T-cell (primary cell): ENCODE measurements at regions not wholly inside any gene's neighbourhood (a gene's known extent, or its start where the extent isn't known, plus 50 kb on each side); places are given as distances from the start of the nearest gene placed in this dataset.
"Not testable (repeated sequence)": the region's sequence is repeated elsewhere in the genome, so short reads cannot be mapped to it uniquely, and the experiment has no call there.

ENCODE experiments used
- ATAC-seq, 4 experiments: fragments of 200-7000 bp in 3 of 4; fragments of 150-1000 bp in 1 of 4; cut with Tn5 transposase; replicated peaks in 1 of 4; 1 replicate in 3 of 4; 2 replicates in 1 of 4; pipeline ENCODE4 v1.10.0; 2021; ENCODE audit warnings: moderate library complexity in 3 of 4, mild to moderate bottlenecking in 2 of 4, moderate number of reproducible peaks in 1 of 4
- CTCF ChIA-PET, 2 donors: fragments of 300-600 bp; sonication (Branson Sonifier 250); formaldehyde crosslinking; loops; one replicate each; lab custom pipeline; 2022; ENCODE audit warnings: antibody characterized with exemption in 2 of 2; lab: Charles Lee
- POLR2A ChIA-PET, 2 donors: fragments of 300-600 bp; sonication (Branson Sonifier 250); formaldehyde crosslinking; loops; one replicate each; lab custom pipeline; 2022; ENCODE audit warnings: antibody characterized with exemption in 2 of 2; lab: Charles Lee
- DNase-seq, 35 experiments: peaks; one replicate each; pipeline versions ENCODE4 v3.0.0 to v3.0.0-alpha.2; 2013 to 2023
- H3K27ac ChIP-seq: one replicate; pipeline ENCODE4 v1.5.1; 2013; ENCODE audit warnings: low read length
- H3K27me3 ChIP-seq, 2 experiments: replicated peaks in 1 of 2; 1 replicate in 1 of 2; 2 replicates in 1 of 2; pipeline versions ENCODE4 v1.6.1 to v1.7.0; 2013; ENCODE audit warnings: low read length in 1 of 2, mixed read lengths in 1 of 2; ENCODE audit not compliant: control insufficient read depth in 2 of 2, insufficient read depth in 2 of 2; ENCODE audit errors: extremely low read depth in 1 of 2
- H3K36me3 ChIP-seq, 2 donors: 1 replicate in 1 of 2; 2 replicates in 1 of 2; pipeline versions ENCODE4 v1.6.1 to v1.7.0; 2013; ENCODE audit warnings: low read length in 1 of 2; ENCODE audit not compliant: control insufficient read depth in 2 of 2, insufficient read depth in 1 of 2; ENCODE audit errors: extremely low read depth in 1 of 2
- H3K4me1 ChIP-seq, 2 experiments: 1 replicate in 1 of 2; 2 replicates in 1 of 2; pipeline versions ENCODE4 v1.6.1 to v1.7.0; 2013; ENCODE audit warnings: low read length in 2 of 2, mixed read lengths in 1 of 2; ENCODE audit not compliant: insufficient read depth in 2 of 2, control insufficient read depth in 1 of 2; ENCODE audit errors: extremely low read depth in 1 of 2
- H3K4me3 ChIP-seq, 2 donors: 1 replicate in 1 of 2; 2 replicates in 1 of 2; pipeline versions ENCODE4 v1.5.1 to v1.7.0; 2013; ENCODE audit warnings: mild to moderate bottlenecking in 2 of 2, low read length in 1 of 2, moderate library complexity in 1 of 2; ENCODE audit not compliant: control insufficient read depth in 1 of 2; ENCODE audit errors: extremely low read depth in 1 of 2
- H3K9me3 ChIP-seq: 2 replicates; pipeline ENCODE4 v1.7.0; 2013
- H3K27ac Mint-ChIP-seq, 2 donors: one replicate each; pipeline ENCODE4 v1.8.0; 2020 to 2021; ENCODE audit warnings: mild to moderate bottlenecking in 2 of 2, mixed read lengths in 2 of 2
- H3K27me3 Mint-ChIP-seq, 2 donors: one replicate each; pipeline ENCODE4 v1.8.0; 2021 to 2022; ENCODE audit warnings: mixed read lengths in 2 of 2
- H3K36me3 Mint-ChIP-seq: one replicate; pipeline ENCODE4 v1.8.0; 2021; ENCODE audit warnings: mixed read lengths
- H3K4me1 Mint-ChIP-seq, 3 donors: one replicate each; pipeline ENCODE4 v1.8.0; 2020 to 2022; ENCODE audit warnings: mixed read lengths in 3 of 3, mild to moderate bottlenecking in 1 of 3
- H3K4me3 Mint-ChIP-seq, 3 donors: one replicate each; pipeline ENCODE4 v1.8.0; 2020 to 2022; ENCODE audit warnings: mild to moderate bottlenecking in 3 of 3, mixed read lengths in 3 of 3, moderate library complexity in 3 of 3
- H3K9me3 Mint-ChIP-seq, 3 donors: one replicate each; pipeline ENCODE4 v1.8.0; 2020 to 2022; ENCODE audit warnings: mixed read lengths in 3 of 3
- WGBS: methylation state at CpG from one replicate; pipeline ENCODE4 v1.1.5; 2013; ENCODE audit warnings: missing lambda C conversion rate; ENCODE audit not compliant: insufficient coverage; 5-methylcytosine and 5-hydroxymethylcytosine counted together

- no peak overlapping the region for H3K4me3 Mint-ChIP-seq
- H3K4me3 ChIP-seq = no peak overlapping the region
- no CpG with 5 or more reads among the region's 7 CpGs for WGBS
- DNase-seq (no peak), ATAC-seq (no peak)
- ChIA-PET POLR2A (no interaction called here), CTCF (no interaction called here)
- peaks cover 11 to 14% of the 10 kb centered on the region in 2 donors for H3K27me3 Mint-ChIP-seq
- H3K27ac ChIP-seq = no peak overlapping the region
- no peaks in the 10 kb centered on the region for H3K9me3 ChIP-seq
- no peaks in the 10 kb centered on the region for H3K4me1 Mint-ChIP-seq
- H3K36me3 ChIP-seq = no peaks in the 10 kb centered on the region
- no peaks in the 10 kb centered on the region for H3K4me1 ChIP-seq
- H3K9me3 Mint-ChIP-seq = no peaks in the 10 kb centered on the region
- no peak overlapping the region for H3K27ac Mint-ChIP-seq
- H3K36me3 Mint-ChIP-seq = no peaks in the 10 kb centered on the region
- no peaks in the 10 kb centered on the region for H3K27me3 ChIP-seq
Observed at GRCh38 chr1:70504176-70504820, 93.2 kb downstream of the CTH start.

- H3K4me3 ChIP-seq = no peak overlapping the region
- WGBS = 38% methylated on average over 1 of the region's 2 CpGs
Observed at GRCh38 chr1:70504821-70505193, 93.7 kb downstream of the CTH start.

GRCh38 chr1:70507991-70508390 is 96.9 kb downstream of the CTH start:
- H3K27ac ChIP-seq, ATAC-seq, H3K4me3 ChIP-seq, H3K36me3 ChIP-seq, H3K4me1 Mint-ChIP-seq, H3K27me3 ChIP-seq, H3K27ac Mint-ChIP-seq, H3K36me3 Mint-ChIP-seq, H3K9me3 ChIP-seq, H3K9me3 Mint-ChIP-seq, H3K4me3 Mint-ChIP-seq, H3K4me1 ChIP-seq, DNase-seq: not testable (repeated sequence)
- POLR2A ChIA-PET = interaction anchor here in 1 of 2 donors (0.7 kb wide), 1 partner anchor 85 kb away, joined by 3 read pairs; no protein-coding TSS in a partner anchor
- H3K27me3 Mint-ChIP-seq = peaks cover 14 to 15% of the 10 kb centered on the region in 2 donors
- CTCF ChIA-PET = interaction anchor here (0.6 to 0.7 kb wide), 2 partner anchors 19 to 725 kb away, joined by 3 to 6 read pairs; no protein-coding TSS in a partner anchor
- WGBS = no CpG with 5 or more reads among the region's 3 CpGs

More at GRCh38 chr1:70504821-70505193, 93.7 kb downstream of the CTH start:
- Mint-ChIP-seq H3K36me3 (no peaks in the 10 kb centered on the region), H3K27ac (no peak overlapping the region), H3K27me3 (peaks cover 13 to 14% of the 10 kb centered on the region in 2 donors), H3K4me3 (no peak overlapping the region), H3K4me1 (no peaks in the 10 kb centered on the region), H3K9me3 (no peaks in the 10 kb centered on the region)
- DNase-seq (no peak), ATAC-seq (no peak)
- Histone ChIP-seq H3K27me3 (no peaks in the 10 kb centered on the region), H3K27ac (no peak overlapping the region), H3K9me3 (no peaks in the 10 kb centered on the region), H3K36me3 (no peaks in the 10 kb centered on the region), H3K4me1 (no peaks in the 10 kb centered on the region)
- CTCF ChIA-PET = no interaction called here
- POLR2A ChIA-PET = no interaction called here

- Histone ChIP-seq H3K4me3 (no peak overlapping the region), H3K27me3 (peaks cover 0 to 4% of the 10 kb centered on the region in 2 experiments), H3K4me1 (no peaks in the 10 kb centered on the region), H3K9me3 (no peaks in the 10 kb centered on the region), H3K27ac (no peak overlapping the region), H3K36me3 (no peaks in the 10 kb centered on the region)
- POLR2A ChIA-PET = no interaction called here
- no peaks in the 10 kb centered on the region for H3K4me1 Mint-ChIP-seq
- no peaks in the 10 kb centered on the region for H3K36me3 Mint-ChIP-seq
- CTCF ChIA-PET = no interaction called here
- H3K9me3 Mint-ChIP-seq = no peaks in the 10 kb centered on the region
- ATAC-seq (peak; percentile 44 to 61 (median 52)), DNase-seq (peak in 1 of 35 experiments; percentile 67)
- 83% methylated on average over 13 of the region's 19 CpGs for WGBS
- H3K27me3 Mint-ChIP-seq = peaks cover 9 to 14% of the 10 kb centered on the region in 2 donors
- H3K4me3 Mint-ChIP-seq = no peak overlapping the region
- H3K27ac Mint-ChIP-seq = no peak overlapping the region
Observed at GRCh38 chr1:70509996-70510876, 99.2 kb downstream of the CTH start.

- WGBS = 60% methylated on average over 1 of the region's 2 CpGs
- no peaks in the 10 kb centered on the region for H3K9me3 ChIP-seq
- H3K27me3 ChIP-seq = no peaks in the 10 kb centered on the region
- H3K4me1 ChIP-seq = no peaks in the 10 kb centered on the region
- Mint-ChIP-seq H3K4me3 (no peak overlapping the region), H3K27ac (no peak overlapping the region), H3K9me3 (no peaks in the 10 kb centered on the region), H3K27me3 (peaks cover 1 to 3% of the 10 kb centered on the region in 2 donors), H3K4me1 (peaks cover 0 to 4% (median 4%) of the 10 kb centered on the region in 3 donors), H3K36me3 (no peaks in the 10 kb centered on the region)
- H3K4me3 ChIP-seq = no peak overlapping the region
- DNase-seq = no peak
- no peaks in the 10 kb centered on the region for H3K36me3 ChIP-seq
- CTCF ChIA-PET = no interaction called here
- H3K27ac ChIP-seq = no peak overlapping the region
- POLR2A ChIA-PET = no interaction called here
- ATAC-seq = no peak
Observed at GRCh38 chr1:70517444-70517843, 106.4 kb downstream of the CTH start.

GRCh38 chr1:70518106-70518505 is 107.0 kb downstream of the CTH start:
- Mint-ChIP-seq H3K36me3 (no peaks in the 10 kb centered on the region), H3K4me3 (no peak overlapping the region)
- WGBS = no CpG with 5 or more reads among the region's 1 CpG

More at GRCh38 chr1:70518106-70518505, 107.0 kb downstream of the CTH start:
- Histone ChIP-seq H3K4me3 (no peak overlapping the region), H3K4me1 (no peaks in the 10 kb centered on the region), H3K27ac (no peak overlapping the region), H3K27me3 (no peaks in the 10 kb centered on the region), H3K36me3 (no peaks in the 10 kb centered on the region), H3K9me3 (no peaks in the 10 kb centered on the region)
- POLR2A ChIA-PET = no interaction called here
- CTCF ChIA-PET = no interaction called here
- ATAC-seq = no peak
- peaks cover 0 to 4% (median 4%) of the 10 kb centered on the region in 3 donors for H3K4me1 Mint-ChIP-seq
- peaks cover 3% of the 10 kb centered on the region in 2 donors for H3K27me3 Mint-ChIP-seq
- no peaks in the 10 kb centered on the region for H3K9me3 Mint-ChIP-seq
- DNase-seq = no peak
- H3K27ac Mint-ChIP-seq = no peak overlapping the region
